Activated CD4-positive, alpha-beta T cell treated with anti-CD3 and anti-CD28 coated beads, Interleukin-2, amount 50 U/mL, for 16 hours (primary cell): ENCODE measurements at regions not wholly inside any gene's neighbourhood (a gene's known extent, or its start where the extent isn't known, plus 50 kb on each side); places are given as distances from the start of the nearest gene placed in this dataset.
"Not testable (repeated sequence)": the region's sequence is repeated elsewhere in the genome, so short reads cannot be mapped to it uniquely, and the experiment has no call there.

Experiments
- DNase-seq: peaks from one replicate; pipeline ENCODE4 v3.0.0-alpha.2; 2020

- no peak for DNase-seq
Measured at GRCh38 chr17:27066315-27066714, 227.6 kb upstream of the WSB1 start.

- no peak for DNase-seq
Measured at GRCh38 chr17:27069842-27070508, 223.9 kb upstream of the WSB1 start.

- no peak for DNase-seq
Measured at GRCh38 chr17:27070836-27071235, 223.1 kb upstream of the WSB1 start.

- DNase-seq: no peak
Measured at GRCh38 chr17:27072885-27073284, 221.0 kb upstream of the WSB1 start.

GRCh38 chr17:27076814-27077213, 217.1 kb upstream of the WSB1 start:
- no peak for DNase-seq

GRCh38 chr17:27078296-27078695, 215.6 kb upstream of the WSB1 start:
- DNase-seq: no peak

- DNase-seq: no peak
Measured at GRCh38 chr17:27079660-27080059, 214.3 kb upstream of the WSB1 start.

GRCh38 chr17:27081002-27081638, 212.8 kb upstream of the WSB1 start:
- no peak for DNase-seq

- DNase-seq: no peak
Measured at GRCh38 chr17:27082023-27082774, 211.7 kb upstream of the WSB1 start.

GRCh38 chr17:27082775-27083154, 211.1 kb upstream of the WSB1 start:
- no peak for DNase-seq

- DNase-seq: no peak
Measured at GRCh38 chr17:27083408-27084185, 210.3 kb upstream of the WSB1 start.

GRCh38 chr17:27085517-27085916, 208.4 kb upstream of the WSB1 start:
- no peak for DNase-seq

- DNase-seq: no peak
Measured at GRCh38 chr17:27086526-27086925, 207.4 kb upstream of the WSB1 start.

GRCh38 chr17:27087935-27088766, 205.8 kb upstream of the WSB1 start:
- no peak for DNase-seq

GRCh38 chr17:27088767-27089078, 205.2 kb upstream of the WSB1 start:
- DNase-seq: no peak

GRCh38 chr17:27089079-27089928, 204.6 kb upstream of the WSB1 start:
- DNase-seq: not testable (repeated sequence)

GRCh38 chr17:27089929-27090247, 204.0 kb upstream of the WSB1 start:
- no peak for DNase-seq

GRCh38 chr17:27090450-27091042, 203.4 kb upstream of the WSB1 start:
- not testable (repeated sequence) for DNase-seq

- no peak for DNase-seq
Measured at GRCh38 chr17:27091043-27091497, 202.8 kb upstream of the WSB1 start.

GRCh38 chr17:27094179-27094578, 199.7 kb upstream of the WSB1 start:
- not testable (repeated sequence) for DNase-seq

GRCh38 chr17:27095821-27096220, 198.1 kb upstream of the WSB1 start:
- not testable (repeated sequence) for DNase-seq
